NCI-H460 (cell line): ENCODE measurements at regions not wholly inside any gene's neighbourhood (a gene's known extent, or its start where the extent isn't known, plus 50 kb on each side); places are given as distances from the start of the nearest gene placed in this dataset.

ENCODE experiments used
- DNase-seq: peaks from one replicate; pipeline ENCODE4 v3.0.0-alpha.2; 2016; ENCODE audit warnings: low read depth; ENCODE audit errors: extremely low read depth

- no peak for DNase-seq
Observed at GRCh38 chr3:83882701-83883100, 1076.1 kb upstream of the CADM2 start.

- no peak for DNase-seq
Observed at GRCh38 chr3:83890039-83890762, 1068.6 kb upstream of the CADM2 start.

- no peak for DNase-seq
Observed at GRCh38 chr3:83890763-83891135, 1068.0 kb upstream of the CADM2 start.

- DNase-seq: no peak
Observed at GRCh38 chr3:83894223-83894622, 1064.6 kb upstream of the CADM2 start.

- no peak for DNase-seq
Observed at GRCh38 chr3:83895892-83896291, 1062.9 kb upstream of the CADM2 start.

- DNase-seq: no peak
Observed at GRCh38 chr3:83902787-83903533, 1055.8 kb upstream of the CADM2 start.

GRCh38 chr3:83913381-83913780 lies 1045.4 kb upstream of the CADM2 start:
- DNase-seq: no peak

- no peak for DNase-seq
Observed at GRCh38 chr3:83926291-83926690, 1032.5 kb upstream of the CADM2 start.

- DNase-seq: no peak
Observed at GRCh38 chr3:83928391-83928790, 1030.4 kb upstream of the CADM2 start.

- DNase-seq: no peak
Observed at GRCh38 chr3:83928903-83929302, 1029.9 kb upstream of the CADM2 start.

- no peak for DNase-seq
Observed at GRCh38 chr3:83934192-83935021, 1024.4 kb upstream of the CADM2 start.

- no peak for DNase-seq
Observed at GRCh38 chr3:83938491-83938890, 1020.3 kb upstream of the CADM2 start.

GRCh38 chr3:83941990-83942745 lies 1016.6 kb upstream of the CADM2 start:
- DNase-seq: no peak

GRCh38 chr3:83946049-83946448 lies 1012.7 kb upstream of the CADM2 start:
- no peak for DNase-seq

GRCh38 chr3:83946554-83946953 lies 1012.2 kb upstream of the CADM2 start:
- DNase-seq: peak; percentile 68

GRCh38 chr3:83948771-83949170 lies 1010.0 kb upstream of the CADM2 start:
- DNase-seq: no peak

- DNase-seq: no peak
Observed at GRCh38 chr3:83953417-83954089, 1005.2 kb upstream of the CADM2 start.

GRCh38 chr3:83956431-83956830 lies 1002.4 kb upstream of the CADM2 start:
- DNase-seq: no peak

- peak; percentile 59 for DNase-seq
Observed at GRCh38 chr3:83968356-83968755, 990.4 kb upstream of the CADM2 start.

- no peak for DNase-seq
Observed at GRCh38 chr3:83971666-83972065, 987.1 kb upstream of the CADM2 start.
